ENCODE measurements at regions not wholly inside any gene's neighbourhood (a gene's known extent, or its start where the extent isn't known, plus 50 kb on each side); places are given as distances from the start of the nearest gene placed in this dataset.

- Histone ChIP-seq H3K27ac (no peak overlapping the region), H3K36me3 (replicated peaks in 1 of 2) (no peaks in the 10 kb centered on the region), H3K27me3 (no peaks in the 10 kb centered on the region), H3K9me3 (replicated peaks in 1 of 3) (no peaks in the 10 kb centered on the region), H3K4me3 (no peak overlapping the region), H3K4me1 (replicated peaks in 1 of 2) (peaks cover 25 to 35% of the 10 kb centered on the region in 2 donors)
- DNase-seq: no peak
- 30 to 79% (median 61%) methylated on average over 1 of the region's 1 CpG for WGBS, 4 donors
- intact Hi-C loops (cut with DNase I): no loop called here
- TF ChIP-seq POLR2A (IDR thresholded peaks at IDR 0.05) (no peak), CTCF (IDR thresholded peaks at IDR 0.05) (no peak)
Measured at GRCh38 chr17:69761011-69761410, 314.0 kb upstream of the KCNJ16 start.

DNA sequence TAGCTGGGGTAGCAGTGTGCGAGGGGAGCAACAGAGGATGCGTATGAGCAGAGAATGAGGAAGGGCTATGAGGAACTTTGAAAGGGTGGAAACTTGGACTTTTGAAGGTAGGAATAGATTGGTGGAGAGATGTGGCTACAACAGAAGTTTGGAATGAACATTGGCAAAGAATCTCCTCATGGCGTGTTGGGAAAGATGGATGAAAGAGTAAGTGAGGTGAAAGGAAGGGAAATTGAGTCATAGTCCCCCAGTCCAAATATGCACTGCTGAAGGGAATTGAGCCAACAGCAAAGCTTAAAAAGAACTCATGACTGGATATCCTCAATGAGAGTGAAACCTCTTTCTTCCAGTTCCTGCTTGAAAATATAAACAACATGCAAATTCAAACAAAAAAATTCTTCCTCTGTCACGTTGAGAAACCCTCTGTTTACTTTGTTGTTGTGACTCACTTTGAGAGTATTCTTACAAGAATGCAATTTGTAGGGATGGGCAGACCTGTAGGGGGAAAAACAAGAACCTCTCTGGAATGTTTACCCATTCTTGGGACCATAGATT is 313.2 kb upstream of the KCNJ16 start:
- Histone ChIP-seq H3K36me3 (replicated peaks in 1 of 2) (no peaks in the 10 kb centered on the region), H3K27me3 (no peaks in the 10 kb centered on the region), H3K27ac (peak overlapping the region in 1 of 5 donors; percentile 55), H3K9me3 (replicated peaks in 1 of 3) (no peaks in the 10 kb centered on the region), H3K4me3 (no peak overlapping the region), H3K4me1 (replicated peaks in 1 of 2) (peaks cover 30 to 35% of the 10 kb centered on the region in 2 donors)
- intact Hi-C loops (cut with DNase I): no loop called here
- DNase-seq: no peak
- 52 to 60% (median 56%) methylated on average over 4 of the region's 4 CpGs for WGBS, 4 donors
- TF ChIP-seq CTCF (IDR thresholded peaks at IDR 0.05) (no peak), POLR2A (IDR thresholded peaks at IDR 0.05) (no peak)

GRCh38 chr17:69762359-69762758 is 312.7 kb upstream of the KCNJ16 start:
- Histone ChIP-seq H3K36me3 (replicated peaks in 1 of 2) (no peaks in the 10 kb centered on the region), H3K27me3 (no peaks in the 10 kb centered on the region), H3K4me1 (replicated peaks in 1 of 2) (peaks cover 34 to 35% of the 10 kb centered on the region in 2 donors), H3K27ac (peak overlapping the region in 3 of 5 donors; percentile 29 to 85 (median 38)), H3K9me3 (replicated peaks in 1 of 3) (no peaks in the 10 kb centered on the region), H3K4me3 (no peak overlapping the region)
- 25 to 37% (median 30%) methylated on average over 1 of the region's 1 CpG for WGBS, 4 donors
- intact Hi-C loops (cut with DNase I): no loop called here
- TF ChIP-seq POLR2A (IDR thresholded peaks at IDR 0.05) (no peak), CTCF (IDR thresholded peaks at IDR 0.05) (no peak)
- DNase-seq: no peak

DNA sequence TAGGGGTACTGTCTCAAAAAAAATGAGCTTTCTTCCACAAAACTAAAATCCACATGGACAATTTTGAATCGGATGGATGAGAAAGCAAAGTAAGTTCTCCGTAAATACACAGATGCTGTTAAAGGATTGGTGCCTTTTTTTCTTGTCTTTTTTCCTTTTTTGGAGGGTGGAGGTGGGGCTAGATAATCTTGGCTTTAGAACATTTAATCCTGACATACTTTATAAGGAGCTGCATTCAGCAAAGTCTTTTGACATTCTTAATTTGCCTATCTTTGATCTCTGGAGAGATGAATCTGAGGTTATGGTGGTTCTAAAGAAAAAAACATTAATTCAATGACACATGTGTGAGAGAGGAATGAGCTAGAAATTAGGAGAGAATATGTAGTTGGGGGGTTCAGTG is 312.3 kb upstream of the KCNJ16 start:
- 58 to 78% (median 64%) methylated on average over 2 of the region's 2 CpGs for WGBS, 4 donors
- intact Hi-C loops (cut with DNase I): no loop called here

More for the DNA sequence above, 312.3 kb upstream of the KCNJ16 start:
- Histone ChIP-seq H3K27ac (peak overlapping the region in 4 of 5 donors; percentile 29 to 85 (median 74)), H3K4me1 (replicated peaks in 1 of 2) (peaks cover 34 to 35% of the 10 kb centered on the region in 2 donors), H3K36me3 (replicated peaks in 1 of 2) (no peaks in the 10 kb centered on the region), H3K4me3 (no peak overlapping the region), H3K27me3 (no peaks in the 10 kb centered on the region), H3K9me3 (replicated peaks in 1 of 3) (no peaks in the 10 kb centered on the region)
- DNase-seq: no peak
- no peak for TF ChIP-seq POLR2A (IDR thresholded peaks at IDR 0.05)
- TF ChIP-seq CTCF (IDR thresholded peaks at IDR 0.05): no peak

Measured in adrenal gland (tissue), 9 donors.